Uterus (tissue), 2 donors: ENCODE measurements at regions not wholly inside any gene's neighbourhood (a gene's known extent, or its start where the extent isn't known, plus 50 kb on each side); places are given as distances from the start of the nearest gene placed in this dataset.

Experiments used
- POLR2A ChIP-seq, 2 donors: fragments of 450-650 bp; IDR thresholded peaks; one replicate each; pipeline ENCODE4 v1.6.1; 2016; ENCODE audit warnings: antibody characterized with exemption in 2 of 2, mild to moderate bottlenecking in 1 of 2, moderate library complexity in 1 of 2
- TF ChIP-seq, protein P1 (sequence below), 4 experiments: fragments of 200-600 bp in 2 of 4; fragments of 450-650 bp in 2 of 4; sonication (generic) in 2 of 4; IDR thresholded peaks; one replicate each; pipeline ENCODE4 v1.5.1; 2016 to 2019; ENCODE audit warnings: antibody characterized with exemption in 4 of 4, mild to moderate bottlenecking in 2 of 4, moderate library complexity in 1 of 4

DNA sequence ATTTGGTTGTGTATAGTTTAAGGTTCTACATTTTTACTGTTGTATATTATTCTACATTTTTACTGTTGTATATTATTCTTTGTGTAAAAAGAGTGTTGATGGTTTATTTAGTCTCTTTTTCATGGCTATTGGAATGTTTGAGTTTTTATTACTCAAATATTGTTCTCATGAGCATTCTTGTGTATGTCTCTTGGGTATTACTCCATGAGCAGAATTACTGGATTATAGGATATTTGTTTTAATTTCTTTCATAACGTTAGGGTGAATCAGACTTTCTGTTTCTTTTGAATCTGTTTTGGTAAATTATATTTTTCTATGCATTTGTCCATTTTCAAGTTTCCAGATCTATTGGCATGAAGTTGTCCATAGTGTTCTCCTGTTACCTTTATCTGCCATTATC lies 111.6 kb downstream of the DYNAP start:
- TF ChIP-seq, protein P1, sequence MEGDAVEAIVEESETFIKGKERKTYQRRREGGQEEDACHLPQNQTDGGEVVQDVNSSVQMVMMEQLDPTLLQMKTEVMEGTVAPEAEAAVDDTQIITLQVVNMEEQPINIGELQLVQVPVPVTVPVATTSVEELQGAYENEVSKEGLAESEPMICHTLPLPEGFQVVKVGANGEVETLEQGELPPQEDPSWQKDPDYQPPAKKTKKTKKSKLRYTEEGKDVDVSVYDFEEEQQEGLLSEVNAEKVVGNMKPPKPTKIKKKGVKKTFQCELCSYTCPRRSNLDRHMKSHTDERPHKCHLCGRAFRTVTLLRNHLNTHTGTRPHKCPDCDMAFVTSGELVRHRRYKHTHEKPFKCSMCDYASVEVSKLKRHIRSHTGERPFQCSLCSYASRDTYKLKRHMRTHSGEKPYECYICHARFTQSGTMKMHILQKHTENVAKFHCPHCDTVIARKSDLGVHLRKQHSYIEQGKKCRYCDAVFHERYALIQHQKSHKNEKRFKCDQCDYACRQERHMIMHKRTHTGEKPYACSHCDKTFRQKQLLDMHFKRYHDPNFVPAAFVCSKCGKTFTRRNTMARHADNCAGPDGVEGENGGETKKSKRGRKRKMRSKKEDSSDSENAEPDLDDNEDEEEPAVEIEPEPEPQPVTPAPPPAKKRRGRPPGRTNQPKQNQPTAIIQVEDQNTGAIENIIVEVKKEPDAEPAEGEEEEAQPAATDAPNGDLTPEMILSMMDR (IDR thresholded peaks at IDR 0.05), result no peak
- no peak for TF ChIP-seq POLR2A (IDR thresholded peaks at IDR 0.05)
